ENCODE measurements at regions not wholly inside any gene's neighbourhood (a gene's known extent, or its start where the extent isn't known, plus 50 kb on each side); places are given as distances from the start of the nearest gene placed in this dataset.

DNA sequence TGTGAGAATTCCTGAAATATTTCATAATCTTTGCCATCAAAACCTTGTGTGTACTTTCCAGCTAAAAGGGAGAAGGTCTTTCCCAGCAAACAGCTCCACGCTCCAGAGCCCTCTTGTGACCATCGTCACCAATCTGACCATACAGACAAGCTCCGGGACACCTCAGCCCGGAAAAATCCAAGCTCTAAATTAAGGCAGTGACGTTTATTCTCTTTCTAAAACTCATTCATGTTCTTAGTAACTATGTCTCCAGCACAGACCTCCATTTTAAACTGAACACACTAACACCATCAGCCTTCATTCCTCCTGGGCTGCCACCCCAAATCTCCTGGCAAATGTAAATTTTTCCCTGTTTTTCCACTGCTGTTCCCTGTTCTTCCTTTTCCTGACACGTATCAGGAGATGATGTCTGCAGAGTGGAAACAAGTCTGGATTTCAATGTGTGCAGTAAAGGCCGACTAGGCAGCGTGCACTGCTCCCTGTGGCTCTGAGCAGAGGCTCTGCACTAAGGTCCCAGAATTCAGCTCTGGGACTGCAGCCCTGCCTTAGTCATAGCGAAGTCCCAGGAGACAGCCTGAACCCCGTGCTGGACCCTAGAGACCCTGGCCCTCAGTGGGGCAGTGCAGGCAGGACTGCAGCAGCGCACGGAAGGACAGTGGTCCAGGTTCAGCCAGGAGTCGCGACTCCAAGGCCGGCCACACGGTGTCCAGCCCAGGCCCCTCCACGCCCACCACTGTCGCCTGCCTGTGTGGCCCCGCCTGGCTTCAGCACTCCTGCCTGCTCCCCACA, 452.5 kb upstream of the SALL3 start:
- POLR2A ChIA-PET: interaction anchor here (0.7 kb wide), 1 partner anchor 257 kb away, joined by 4 read pairs; no protein-coding TSS in a partner anchor
- Histone ChIP-seq H3K4me3 (ENCODE audit: low read depth, low read length, poor library complexity, severe bottlenecking) (no peak overlapping the region), H2AFZ (ENCODE audit: low read length) (no peak overlapping the region), H3K9me3 (ENCODE audit: low read length) (no peaks in the 10 kb centered on the region), H3K36me3 (ENCODE audit: insufficient read depth, low read length) (no peaks in the 10 kb centered on the region), H3K4me1 (ENCODE audit: insufficient read depth, low read length, poor library complexity, severe bottlenecking) (no peaks in the 10 kb centered on the region), H3K9me2 (ENCODE audit: insufficient read depth, low read length) (no peaks in the 10 kb centered on the region), H4K20me1 (ENCODE audit: insufficient read depth, low read length) (no peaks in the 10 kb centered on the region), H3K79me2 (ENCODE audit: insufficient read depth, low read depth, low read length) (no peaks in the 10 kb centered on the region), H3K27ac (ENCODE audit: low read depth, low read length, poor library complexity, severe bottlenecking) (no peak overlapping the region), H3K4me2 (ENCODE audit: low read length) (no peak overlapping the region)
- no peak for DNase-seq (ENCODE audit: low spot score)
- CTCF ChIA-PET (ENCODE audit: unreplicated experiment): no interaction called here
- intact Hi-C loops (cut with micrococcal nuclease; ENCODE audit: unreplicated experiment): no loop called here
- no peak for TF ChIP-seq EZH2phosphoT487 (IDR thresholded peaks at IDR 0.05; ENCODE audit: borderline replicate concordance, low read depth, low read length)
- no peak for TF ChIP-seq CTCF (conservative IDR thresholded peaks at IDR 0.05; ENCODE audit: low read length)
- BruUV-seq (replicated peaks): no TSS peak

- no peaks in the 10 kb centered on the region for H3K9me2 ChIP-seq (ENCODE audit: insufficient read depth, low read length)
- intact Hi-C loops (cut with micrococcal nuclease; ENCODE audit: unreplicated experiment): no loop called here
- no peaks in the 10 kb centered on the region for H3K79me2 ChIP-seq (ENCODE audit: insufficient read depth, low read depth, low read length)
- H3K9me3 ChIP-seq (ENCODE audit: low read length): no peaks in the 10 kb centered on the region
- H2AFZ ChIP-seq (ENCODE audit: low read length): no peak overlapping the region
- H3K4me1 ChIP-seq (ENCODE audit: insufficient read depth, low read length, poor library complexity, severe bottlenecking): no peaks in the 10 kb centered on the region
- no peaks in the 10 kb centered on the region for H4K20me1 ChIP-seq (ENCODE audit: insufficient read depth, low read length)
- TF ChIP-seq CTCF (conservative IDR thresholded peaks at IDR 0.05; ENCODE audit: low read length) (no peak), EZH2phosphoT487 (IDR thresholded peaks at IDR 0.05; ENCODE audit: borderline replicate concordance, low read depth, low read length) (no peak)
- DNase-seq (ENCODE audit: low spot score): no peak
- no peak overlapping the region for H3K4me2 ChIP-seq (ENCODE audit: low read length)
- ChIA-PET POLR2A (no interaction called here), CTCF (ENCODE audit: unreplicated experiment) (no interaction called here)
- BruUV-seq (replicated peaks): no TSS peak
- H3K27ac ChIP-seq (ENCODE audit: low read depth, low read length, poor library complexity, severe bottlenecking): no peak overlapping the region
- H3K36me3 ChIP-seq (ENCODE audit: insufficient read depth, low read length): no peaks in the 10 kb centered on the region
- H3K4me3 ChIP-seq (ENCODE audit: low read depth, low read length, poor library complexity, severe bottlenecking): no peak overlapping the region
Measured at GRCh38 chr18:78527984-78528383, 451.6 kb upstream of the SALL3 start.
